Activated naive CD4-positive, alpha-beta T cell treated with anti-CD3 and anti-CD28 coated beads for 36 hours (primary cell): ENCODE measurements at regions not wholly inside any gene's neighbourhood (a gene's known extent, or its start where the extent isn't known, plus 50 kb on each side); places are given as distances from the start of the nearest gene placed in this dataset.

Experiments used
- CTCF ChIA-PET: fragments of 350-600 bp; sonication (Branson Sonifier 250); formaldehyde crosslinking; loops from one replicate; lab custom pipeline; 2021; ENCODE audit warnings: antibody characterized with exemption; lab: Charles Lee
- DNase-seq: peaks from one replicate; pipeline ENCODE4 v3.0.0-alpha.2; 2020
- H3K27ac Mint-ChIP-seq: one replicate; pipeline ENCODE4 v1.8.0; 2021; ENCODE audit warnings: mild to moderate bottlenecking, mixed read lengths
- H3K27me3 Mint-ChIP-seq: one replicate; pipeline ENCODE4 v1.8.0; 2021; ENCODE audit warnings: low read depth, mixed read lengths
- H3K36me3 Mint-ChIP-seq: one replicate; pipeline ENCODE4 v1.8.0; 2021; ENCODE audit warnings: low read depth, mixed read lengths
- H3K4me1 Mint-ChIP-seq: one replicate; pipeline ENCODE4 v1.8.0; 2021; ENCODE audit warnings: low read depth, mixed read lengths
- H3K4me3 Mint-ChIP-seq: one replicate; pipeline ENCODE4 v1.8.0; 2021; ENCODE audit warnings: mild to moderate bottlenecking, moderate library complexity, mixed read lengths
- H3K9me3 Mint-ChIP-seq: one replicate; pipeline ENCODE4 v1.8.0; 2021; ENCODE audit warnings: mixed read lengths
- intact Hi-C: fragments of 100-400 bp; cut with micrococcal nuclease; formaldehyde crosslinking; loops from one replicate; pipeline ENCODE4 v1.15.1; 2023

GRCh38 chr4:162409048-162409447 lies 245.2 kb upstream of the FSTL5 start:
- no peak for DNase-seq
- Mint-ChIP-seq H3K9me3 (no peaks in the 10 kb centered on the region), H3K4me3 (no peak overlapping the region), H3K27me3 (no peaks in the 10 kb centered on the region), H3K27ac (no peak overlapping the region), H3K4me1 (no peaks in the 10 kb centered on the region), H3K36me3 (no peaks in the 10 kb centered on the region)
- CTCF ChIA-PET, result no interaction called here
- intact Hi-C loops, result no loop called here

DNA sequence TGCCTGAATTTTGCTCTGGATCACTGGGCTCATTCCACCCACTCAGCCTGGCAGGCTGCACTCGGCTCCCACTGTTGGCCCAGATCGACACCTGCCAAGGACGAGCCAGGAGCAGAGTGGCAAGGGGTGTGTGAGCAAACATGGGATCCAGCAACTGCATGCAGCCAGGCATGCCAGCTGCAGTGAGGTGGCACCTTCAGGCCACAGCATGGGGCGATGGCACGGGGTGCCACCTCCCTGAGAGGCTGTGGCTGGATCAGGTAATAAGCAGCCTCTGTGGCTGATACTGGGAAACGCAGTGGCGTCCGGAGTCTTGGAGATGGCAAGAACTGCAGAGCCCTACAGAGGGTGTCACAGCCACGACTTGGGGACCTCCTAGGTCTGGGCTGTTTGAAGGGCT lies 244.5 kb upstream of the FSTL5 start:
- intact Hi-C loops, result no loop called here
- no peaks in the 10 kb centered on the region for H3K27me3 Mint-ChIP-seq
- H3K4me3 Mint-ChIP-seq, result no peak overlapping the region
- H3K27ac Mint-ChIP-seq, result no peak overlapping the region
- DNase-seq, result no peak
- H3K9me3 Mint-ChIP-seq, result no peaks in the 10 kb centered on the region
- H3K4me1 Mint-ChIP-seq, result no peaks in the 10 kb centered on the region
- no peaks in the 10 kb centered on the region for H3K36me3 Mint-ChIP-seq
- CTCF ChIA-PET, result no interaction called here

- CTCF ChIA-PET, result no interaction called here
- Mint-ChIP-seq H3K4me1 (no peaks in the 10 kb centered on the region), H3K36me3 (no peaks in the 10 kb centered on the region), H3K27me3 (no peaks in the 10 kb centered on the region), H3K27ac (no peak overlapping the region), H3K9me3 (no peaks in the 10 kb centered on the region), H3K4me3 (no peak overlapping the region)
- intact Hi-C loops, result no loop called here
- DNase-seq, result no peak
These were observed 243.0 kb upstream of the FSTL5 start for GRCh38 chr4:162406637-162407365.

DNA sequence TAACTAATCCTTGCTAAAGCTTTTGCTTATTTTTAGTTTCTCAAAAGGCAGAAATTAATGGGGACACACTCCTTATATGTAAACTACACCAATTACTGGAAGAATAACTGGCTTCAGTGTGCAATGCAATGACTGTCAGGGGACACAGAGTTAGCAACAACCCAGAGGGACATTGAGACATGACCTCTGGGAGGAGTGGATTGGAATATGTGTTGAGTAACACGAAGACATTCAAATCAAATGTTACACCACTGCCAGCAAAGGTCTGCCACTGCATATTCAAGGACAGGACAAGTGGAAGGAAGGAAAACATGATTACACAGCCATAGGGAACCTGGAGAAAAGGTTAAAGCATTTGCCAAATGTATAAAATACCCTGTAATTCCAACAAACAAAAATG lies 240.1 kb upstream of the FSTL5 start:
- H3K36me3 Mint-ChIP-seq, result no peaks in the 10 kb centered on the region
- no peak overlapping the region for H3K27ac Mint-ChIP-seq
- no peaks in the 10 kb centered on the region for H3K9me3 Mint-ChIP-seq
- DNase-seq, result no peak
- no peak overlapping the region for H3K4me3 Mint-ChIP-seq
- H3K4me1 Mint-ChIP-seq, result no peaks in the 10 kb centered on the region
- no peaks in the 10 kb centered on the region for H3K27me3 Mint-ChIP-seq
- CTCF ChIA-PET, result no interaction called here
- intact Hi-C loops, result no loop called here

- CTCF ChIA-PET, result no interaction called here
- H3K9me3 Mint-ChIP-seq, result no peaks in the 10 kb centered on the region
- no peaks in the 10 kb centered on the region for H3K36me3 Mint-ChIP-seq
- no peak for DNase-seq
- H3K27me3 Mint-ChIP-seq, result no peaks in the 10 kb centered on the region
- H3K4me3 Mint-ChIP-seq, result no peak overlapping the region
- intact Hi-C loops, result no loop called here
- H3K4me1 Mint-ChIP-seq, result no peaks in the 10 kb centered on the region
- no peak overlapping the region for H3K27ac Mint-ChIP-seq
These were observed 239.6 kb upstream of the FSTL5 start for GRCh38 chr4:162403419-162403818.

DNA sequence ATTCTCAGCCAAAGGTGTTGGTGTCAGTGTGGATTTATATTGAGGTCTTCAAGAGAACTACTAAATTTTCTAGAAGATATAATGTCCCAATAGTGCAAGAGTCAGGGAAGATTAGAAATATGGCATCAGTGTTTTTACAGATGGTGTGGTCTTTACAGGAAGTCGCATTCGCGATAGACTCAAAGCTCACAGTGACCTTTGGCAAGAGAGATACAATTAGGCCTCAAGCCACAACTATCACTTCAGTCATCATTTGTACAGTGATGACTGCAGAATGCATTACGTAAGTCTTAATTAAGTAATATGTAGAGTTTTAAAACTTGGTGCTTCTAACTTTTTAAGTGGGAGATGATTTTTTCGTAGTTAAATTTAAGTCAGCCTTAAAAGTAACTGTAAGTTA lies 237.2 kb upstream of the FSTL5 start:
- CTCF ChIA-PET, result no interaction called here
- no peaks in the 10 kb centered on the region for H3K4me1 Mint-ChIP-seq
- no peak for DNase-seq
- H3K4me3 Mint-ChIP-seq, result no peak overlapping the region
- H3K27me3 Mint-ChIP-seq, result no peaks in the 10 kb centered on the region
- no peak overlapping the region for H3K27ac Mint-ChIP-seq
- H3K36me3 Mint-ChIP-seq, result no peaks in the 10 kb centered on the region
- no peaks in the 10 kb centered on the region for H3K9me3 Mint-ChIP-seq
- intact Hi-C loops, result no loop called here

DNA sequence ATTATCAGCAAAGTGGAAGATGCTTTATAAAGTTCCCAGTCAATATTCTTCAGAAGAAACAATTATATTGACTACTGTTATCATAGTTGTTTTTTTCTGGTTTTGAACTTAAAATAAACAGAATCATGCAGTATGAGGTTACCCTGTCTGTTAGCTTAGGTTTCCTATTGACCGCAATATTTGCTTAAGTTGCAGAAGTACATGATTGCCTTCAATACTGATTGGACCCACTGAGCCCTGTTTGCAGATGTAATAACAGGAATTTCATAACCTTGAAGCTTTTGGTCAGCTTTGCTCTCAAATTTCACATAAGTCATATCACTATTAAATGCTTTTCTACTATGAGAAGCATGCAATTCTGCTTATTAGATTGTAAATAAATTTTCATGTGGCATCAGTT lies 229.1 kb upstream of the FSTL5 start:
- H3K36me3 Mint-ChIP-seq, result no peaks in the 10 kb centered on the region
- CTCF ChIA-PET, result no interaction called here
- no peak for DNase-seq
- peaks cover 2% of the 10 kb centered on the region for H3K9me3 Mint-ChIP-seq
- H3K27ac Mint-ChIP-seq, result no peak overlapping the region
- intact Hi-C loops, result no loop called here
- no peak overlapping the region for H3K4me3 Mint-ChIP-seq
- no peaks in the 10 kb centered on the region for H3K27me3 Mint-ChIP-seq
- no peaks in the 10 kb centered on the region for H3K4me1 Mint-ChIP-seq

DNA sequence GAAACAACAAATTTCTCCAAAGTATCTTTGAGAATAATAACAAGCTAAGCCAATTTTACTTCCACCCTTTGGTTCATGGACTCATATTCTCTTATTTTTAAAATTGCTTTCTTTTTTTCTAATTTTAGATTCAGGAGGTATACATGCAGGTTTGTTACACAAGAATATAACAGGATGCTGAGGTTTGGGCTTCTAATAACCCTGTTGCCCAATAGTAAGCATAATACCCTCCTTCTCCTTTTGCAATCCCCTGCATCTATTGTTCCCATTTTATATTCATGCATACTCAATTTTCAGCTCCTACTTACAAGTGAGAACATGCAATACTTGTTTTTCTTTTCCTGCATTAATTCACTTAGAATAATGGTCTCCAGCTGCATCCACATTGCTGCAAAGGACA lies 202.3 kb upstream of the FSTL5 start:
- no peak overlapping the region for H3K27ac Mint-ChIP-seq
- intact Hi-C loops, result no loop called here
- CTCF ChIA-PET, result no interaction called here
- no peaks in the 10 kb centered on the region for H3K9me3 Mint-ChIP-seq
- DNase-seq, result no peak
- H3K36me3 Mint-ChIP-seq, result no peaks in the 10 kb centered on the region
- H3K4me1 Mint-ChIP-seq, result no peaks in the 10 kb centered on the region
- H3K27me3 Mint-ChIP-seq, result no peaks in the 10 kb centered on the region
- H3K4me3 Mint-ChIP-seq, result no peak overlapping the region

- H3K4me1 Mint-ChIP-seq, result no peaks in the 10 kb centered on the region
- intact Hi-C loops, result no loop called here
- no peak for DNase-seq
- no peaks in the 10 kb centered on the region for H3K36me3 Mint-ChIP-seq
- CTCF ChIA-PET, result no interaction called here
- H3K9me3 Mint-ChIP-seq, result no peaks in the 10 kb centered on the region
- no peaks in the 10 kb centered on the region for H3K27me3 Mint-ChIP-seq
- no peak overlapping the region for H3K4me3 Mint-ChIP-seq
- H3K27ac Mint-ChIP-seq, result no peak overlapping the region
These were observed 200.9 kb upstream of the FSTL5 start for GRCh38 chr4:162364651-162365050.

GRCh38 chr4:162360369-162361149 lies 196.8 kb upstream of the FSTL5 start:
- H3K4me1 Mint-ChIP-seq, result no peaks in the 10 kb centered on the region
- H3K4me3 Mint-ChIP-seq, result no peak overlapping the region
- H3K36me3 Mint-ChIP-seq, result no peaks in the 10 kb centered on the region
- H3K9me3 Mint-ChIP-seq, result no peaks in the 10 kb centered on the region
- no peak overlapping the region for H3K27ac Mint-ChIP-seq
- CTCF ChIA-PET, result no interaction called here
- intact Hi-C loops, result no loop called here
- no peak for DNase-seq
- H3K27me3 Mint-ChIP-seq, result no peaks in the 10 kb centered on the region

DNA sequence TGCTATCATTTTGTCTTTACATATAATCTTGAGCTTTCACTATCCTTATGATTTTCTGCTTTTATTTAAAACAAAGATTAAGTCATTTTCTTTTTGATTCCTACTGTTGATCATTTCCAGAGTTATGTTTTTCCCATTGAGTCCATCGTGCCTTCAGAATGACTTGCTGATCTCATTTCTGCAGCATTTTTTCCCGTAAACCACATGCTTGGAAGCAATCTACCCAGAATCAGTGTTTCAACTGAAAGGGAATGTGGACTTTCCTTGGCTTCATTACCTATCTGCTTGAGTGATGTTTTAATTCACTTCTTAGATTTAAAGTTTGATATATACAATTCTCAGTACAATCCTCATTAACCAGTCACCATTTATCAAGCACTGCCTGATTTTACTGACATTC lies 192.4 kb upstream of the FSTL5 start:
- Mint-ChIP-seq H3K27me3 (no peaks in the 10 kb centered on the region), H3K27ac (no peak overlapping the region), H3K4me3 (no peak overlapping the region), H3K9me3 (peaks cover 2% of the 10 kb centered on the region), H3K36me3 (no peaks in the 10 kb centered on the region), H3K4me1 (no peaks in the 10 kb centered on the region)
- DNase-seq, result no peak
- CTCF ChIA-PET, result no interaction called here
- intact Hi-C loops, result no loop called here

DNA sequence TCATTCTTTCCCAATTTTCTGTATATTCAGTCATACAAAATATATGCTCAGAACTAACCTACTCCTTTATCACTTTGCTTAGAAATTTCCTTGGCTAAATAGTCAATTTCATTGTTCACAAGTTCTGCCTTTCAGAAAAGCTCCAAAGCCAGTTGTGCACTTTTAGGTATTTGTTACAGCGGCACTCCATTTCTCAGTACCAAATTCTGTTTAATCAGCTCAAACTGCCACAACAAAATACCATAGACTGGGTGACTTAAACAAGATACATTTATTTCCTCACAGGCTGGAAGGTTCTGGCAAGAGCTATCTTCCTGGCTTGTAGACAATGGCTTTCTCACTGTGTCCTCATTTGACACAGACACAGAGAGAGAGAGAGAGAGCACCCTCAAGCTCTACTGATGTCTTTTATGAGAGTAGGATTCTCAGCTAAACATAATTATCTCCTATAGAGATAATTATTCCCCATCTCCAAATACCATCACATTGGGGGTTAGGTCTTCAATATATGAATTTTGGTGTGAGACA lies 188.8 kb upstream of the FSTL5 start:
- CTCF ChIA-PET, result no interaction called here
- Mint-ChIP-seq H3K4me3 (no peak overlapping the region), H3K9me3 (peaks cover 2% of the 10 kb centered on the region), H3K4me1 (no peaks in the 10 kb centered on the region), H3K36me3 (no peaks in the 10 kb centered on the region), H3K27me3 (no peaks in the 10 kb centered on the region), H3K27ac (no peak overlapping the region)
- intact Hi-C loops, result no loop called here
- no peak for DNase-seq

GRCh38 chr4:162350331-162350730 lies 186.5 kb upstream of the FSTL5 start:
- Mint-ChIP-seq H3K4me3 (no peak overlapping the region), H3K4me1 (no peaks in the 10 kb centered on the region), H3K27me3 (no peaks in the 10 kb centered on the region), H3K27ac (no peak overlapping the region), H3K9me3 (peaks cover 2% of the 10 kb centered on the region), H3K36me3 (no peaks in the 10 kb centered on the region)
- DNase-seq, result no peak
- intact Hi-C loops, result no loop called here
- CTCF ChIA-PET, result no interaction called here
